Putamen (tissue), 1 donor: ENCODE measurements at regions not wholly inside any gene's neighbourhood (a gene's known extent, or its start where the extent isn't known, plus 50 kb on each side); places are given as distances from the start of the nearest gene placed in this dataset.
"Not testable (repeated sequence)": the region's sequence is repeated elsewhere in the genome, so short reads cannot be mapped to it uniquely, and the experiment has no call there.

Experiments used
- DNase-seq: peaks from one replicate; pipeline ENCODE4 v3.0.0-alpha.2; 2016; ENCODE audit warnings: low spot score

DNA sequence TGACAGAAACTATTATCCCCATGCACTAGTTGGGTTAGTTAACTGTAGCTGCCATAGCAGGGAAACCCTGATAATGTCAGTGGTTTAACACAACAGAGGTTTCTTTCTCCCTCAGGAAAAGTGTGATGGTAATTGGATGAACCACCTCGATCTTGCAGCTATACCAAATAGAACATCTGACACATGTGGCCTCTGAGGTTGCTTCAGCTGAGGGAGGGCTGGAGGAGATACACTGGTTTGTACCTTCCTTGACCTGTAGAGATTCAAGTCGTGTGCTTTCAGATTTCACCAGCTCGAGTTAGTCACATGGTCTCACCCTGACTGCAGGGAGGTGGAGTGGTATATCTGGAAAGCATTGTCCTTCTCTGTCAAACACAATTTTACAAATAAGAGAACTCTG lies 147.2 kb upstream of the SFRP2 start:
- no peak for DNase-seq

DNA sequence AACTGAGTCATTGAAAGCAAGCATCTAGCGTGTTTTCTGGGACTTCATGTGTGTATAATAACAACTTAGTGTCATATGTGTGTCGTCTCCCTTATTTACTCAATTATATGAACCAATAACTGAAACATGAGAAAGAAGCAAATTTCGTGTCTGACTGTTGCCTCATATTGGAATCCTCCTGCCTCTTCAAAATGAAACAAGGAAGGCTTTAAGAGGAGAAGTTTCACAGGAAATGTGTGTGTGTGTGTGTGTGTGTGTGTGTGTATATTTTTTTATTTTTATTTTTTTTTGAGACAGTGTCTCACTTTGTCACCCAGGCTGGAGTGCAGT lies 145.8 kb upstream of the SFRP2 start:
- no peak for DNase-seq

DNA sequence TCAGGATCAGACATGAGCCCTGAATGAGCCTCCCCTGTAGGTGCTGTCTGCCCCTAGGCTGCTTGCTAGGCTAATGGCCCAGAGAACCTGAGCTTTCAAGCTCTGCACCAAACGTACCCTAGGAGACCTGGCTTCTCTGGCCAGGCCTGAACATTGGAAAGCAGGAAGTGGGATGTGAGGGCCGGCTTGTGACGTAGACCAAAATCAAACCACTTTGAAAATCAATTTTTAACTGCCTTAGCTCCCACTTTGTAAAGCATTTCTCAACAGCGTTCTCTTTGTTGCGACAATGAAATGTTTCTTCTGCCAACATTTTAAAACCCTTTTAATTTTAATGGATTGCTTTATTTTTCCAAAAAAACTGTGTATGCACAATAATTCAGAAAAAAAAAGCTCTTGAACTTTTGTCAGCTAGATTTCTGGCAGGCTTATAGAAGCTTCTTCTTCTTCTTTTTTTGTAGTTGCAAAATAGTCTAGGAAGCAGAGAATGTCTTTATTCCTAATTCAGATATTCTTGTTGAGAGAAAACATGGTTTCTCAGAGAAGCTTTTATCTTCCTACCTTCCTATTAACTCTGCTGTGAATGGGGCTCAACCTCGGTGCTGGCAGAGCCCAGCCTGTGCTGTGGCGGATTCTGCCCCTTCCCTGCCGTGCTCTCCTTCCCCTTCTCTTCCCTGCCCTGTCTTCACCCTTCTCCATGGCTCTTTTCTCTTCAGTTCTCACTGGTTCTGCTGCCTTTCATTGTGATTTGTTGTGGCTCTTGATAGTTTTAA lies 145.2 kb upstream of the SFRP2 start:
- DNase-seq: no peak

DNA sequence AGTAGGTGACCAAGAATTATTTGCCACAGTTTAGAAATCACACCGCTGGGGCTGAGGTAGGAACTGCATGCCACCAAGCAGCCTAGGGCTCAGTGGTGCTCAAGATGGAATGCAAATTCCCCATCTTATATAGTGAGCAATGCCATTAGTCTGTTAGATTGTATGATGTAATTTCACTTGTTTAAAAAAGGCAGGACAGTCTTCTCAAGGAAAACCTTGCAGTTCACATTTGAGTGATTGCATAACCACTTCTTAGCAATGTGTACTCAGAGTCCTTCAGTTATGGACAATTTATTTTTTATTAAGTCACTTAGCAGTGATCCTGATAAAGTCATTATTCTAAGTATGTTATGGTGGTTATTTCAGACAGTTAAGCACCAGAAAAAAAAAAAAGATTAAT lies 142.9 kb upstream of the SFRP2 start:
- DNase-seq: no peak

DNA sequence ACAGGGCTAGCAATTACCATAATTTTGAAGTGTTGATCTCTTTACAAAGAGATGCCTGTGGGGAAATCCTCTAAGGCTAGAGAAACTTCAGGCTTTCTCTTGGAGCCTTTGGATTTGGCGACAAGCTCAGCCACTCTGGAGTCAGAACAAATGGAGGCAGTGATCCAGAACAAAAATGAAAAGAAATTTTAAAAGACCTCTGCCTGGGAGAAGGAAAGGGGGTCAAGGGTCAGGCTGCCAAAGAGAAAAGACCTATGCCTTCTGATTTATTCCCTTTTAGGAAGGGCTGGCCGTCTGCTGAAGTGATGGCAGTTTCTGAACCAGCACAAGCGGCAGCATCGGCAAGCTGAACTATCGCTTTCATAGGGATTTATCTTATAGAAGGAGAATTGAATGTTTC lies 140.8 kb upstream of the SFRP2 start:
- no peak for DNase-seq

DNA sequence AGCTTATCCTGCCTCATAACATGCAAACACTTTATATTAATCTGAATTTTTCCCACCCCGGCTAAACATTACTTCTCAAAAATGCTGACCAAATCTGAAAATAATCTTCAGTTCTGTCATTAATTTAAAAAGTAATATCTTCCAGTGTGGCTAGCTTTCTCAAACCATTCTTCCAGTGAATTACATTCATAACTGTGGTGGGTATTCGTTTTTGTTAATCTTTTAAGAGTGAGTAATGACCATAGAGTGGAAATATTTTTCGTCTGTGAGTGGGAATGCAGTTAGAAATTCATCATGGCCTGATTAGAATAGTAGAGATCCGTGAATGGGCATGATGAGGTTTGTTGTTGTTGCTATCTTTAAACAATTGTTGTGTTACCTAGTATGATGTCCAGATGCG lies 138.6 kb upstream of the SFRP2 start:
- DNase-seq: no peak

DNA sequence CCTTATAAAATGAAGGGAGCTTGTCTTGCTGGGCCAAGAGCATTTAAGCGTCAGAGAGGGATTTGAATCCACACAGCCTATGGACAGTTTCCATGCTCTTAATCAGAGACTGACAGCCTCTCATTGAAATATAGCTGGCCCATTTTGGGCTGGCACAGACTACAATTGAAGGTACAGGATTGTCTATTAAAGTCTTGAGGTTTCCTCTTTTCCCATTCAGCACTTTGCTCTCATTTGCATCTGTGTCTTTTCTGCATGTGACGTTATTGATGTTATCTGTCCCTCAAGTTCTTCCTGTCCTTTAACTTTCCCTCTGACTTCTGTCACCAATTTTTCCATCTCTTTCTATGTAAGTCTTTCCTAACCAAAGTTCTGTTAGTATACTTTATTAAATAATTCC lies 133.3 kb upstream of the SFRP2 start:
- DNase-seq: no peak

DNA sequence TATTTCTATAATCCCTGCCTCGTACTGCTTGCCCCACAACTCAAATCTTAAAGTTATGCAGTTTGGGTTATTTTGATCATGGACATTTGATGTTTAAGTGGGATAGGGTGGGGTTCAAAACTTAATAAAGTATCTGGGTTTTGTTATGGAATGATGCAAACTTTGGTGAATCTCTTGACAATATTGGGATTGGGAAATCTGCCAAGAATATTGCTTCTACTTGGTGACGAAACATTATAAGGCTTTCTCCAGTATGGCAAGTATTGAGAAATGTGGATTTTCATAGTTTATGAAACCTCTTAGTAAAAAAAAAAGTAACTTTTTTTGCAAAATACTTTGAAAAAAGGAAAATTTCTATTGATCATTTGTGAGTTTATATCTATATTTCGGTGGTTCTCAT lies 130.8 kb upstream of the SFRP2 start:
- no peak for DNase-seq

DNA sequence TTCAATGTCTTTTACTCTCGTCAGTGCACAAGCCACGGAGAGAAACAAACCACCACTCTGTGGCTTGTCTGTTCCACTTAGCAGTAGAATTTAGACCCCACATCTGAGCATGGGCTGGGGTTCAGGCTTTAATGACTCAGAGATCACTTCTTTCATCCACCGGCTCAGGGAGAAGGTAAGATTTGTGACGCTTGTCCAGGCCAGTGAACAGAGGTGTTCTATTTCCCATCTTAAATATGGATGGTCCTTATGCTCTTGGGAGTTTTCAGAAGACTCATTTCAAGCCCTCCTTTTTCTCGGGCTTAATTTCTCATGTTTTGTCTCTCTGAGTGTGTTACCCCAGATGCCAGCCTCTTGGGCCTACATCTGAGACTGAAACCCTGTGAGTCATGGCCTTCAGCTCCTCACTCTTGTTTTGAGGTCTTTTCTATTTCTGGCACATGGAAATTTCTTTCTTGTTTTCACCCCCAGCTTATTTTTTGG lies 127.4 kb upstream of the SFRP2 start:
- no peak for DNase-seq

DNA sequence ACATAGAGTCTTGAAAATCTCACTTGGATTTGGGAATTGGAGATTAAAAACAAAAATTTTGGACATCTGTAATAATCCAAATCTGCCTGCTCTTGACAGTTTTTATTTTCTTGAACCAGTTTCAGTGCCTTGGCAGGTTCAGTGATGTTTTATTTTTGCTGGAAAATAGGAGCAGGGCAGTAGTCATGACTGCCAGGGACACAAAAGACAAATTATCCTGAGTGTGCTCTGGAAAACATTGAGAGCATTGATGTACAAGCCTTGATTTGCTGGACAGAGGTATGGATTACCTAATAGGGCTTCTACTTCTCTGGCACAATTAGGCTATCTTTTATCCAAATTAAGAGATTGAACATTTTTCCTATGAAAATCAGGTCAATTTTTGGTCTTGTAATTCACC lies 123.4 kb upstream of the SFRP2 start:
- DNase-seq: no peak

DNA sequence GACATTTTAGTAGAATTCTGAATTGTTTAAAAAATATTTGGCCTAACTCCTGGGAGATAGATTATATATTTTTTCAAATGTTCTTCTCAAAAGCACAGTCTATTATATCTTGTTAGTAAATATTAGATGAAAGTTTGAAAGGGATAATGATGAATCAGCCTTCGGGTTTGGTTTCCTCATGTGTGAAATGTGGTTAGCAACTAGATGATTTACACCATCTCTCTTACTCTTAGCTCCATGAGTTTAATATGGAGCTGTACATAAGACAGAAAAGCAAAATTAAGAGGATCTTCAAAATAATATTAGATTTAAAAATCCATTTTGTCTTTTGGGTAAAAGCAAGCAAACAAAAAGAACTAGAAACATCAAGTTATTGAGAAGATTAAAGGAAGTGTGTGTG lies 120.8 kb upstream of the SFRP2 start:
- no peak for DNase-seq

DNA sequence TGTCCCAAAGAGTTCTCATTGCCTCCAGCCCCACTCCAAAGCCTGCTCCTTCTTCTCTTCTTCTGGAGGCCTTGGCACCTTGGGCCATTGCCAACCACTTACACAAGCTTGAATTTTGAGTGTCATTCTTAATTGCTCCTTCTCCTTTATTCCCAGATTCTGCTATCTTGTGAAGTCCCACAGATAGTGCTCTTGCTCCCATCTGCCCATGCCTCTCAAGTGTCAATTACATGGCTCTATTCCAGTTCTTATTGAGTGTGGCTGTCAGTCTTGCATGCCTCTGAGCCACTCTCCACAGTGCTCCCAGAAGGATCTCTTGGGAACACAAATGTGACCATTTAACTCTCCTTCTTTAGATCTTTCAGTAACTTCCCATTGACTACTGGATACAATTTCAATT lies 117.3 kb upstream of the SFRP2 start:
- no peak for DNase-seq

DNA sequence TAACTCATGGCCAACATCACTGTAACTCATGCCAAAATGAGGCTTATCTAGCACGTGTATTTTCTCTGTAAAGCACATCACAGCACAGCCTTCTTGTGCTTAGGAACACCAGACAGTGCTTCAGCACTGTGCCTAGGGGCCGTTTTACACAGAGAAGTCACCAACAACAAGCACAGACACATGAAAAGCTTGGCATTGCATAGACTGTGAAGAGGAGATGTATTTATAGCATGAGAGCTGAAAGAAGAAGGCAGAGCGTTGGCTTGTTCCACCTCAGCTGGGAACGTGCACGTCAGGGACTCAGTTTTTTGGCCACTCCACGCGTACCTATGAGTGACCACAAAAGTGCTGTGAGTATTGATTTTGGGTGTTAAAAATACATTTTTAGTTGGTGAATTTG lies 116.3 kb upstream of the SFRP2 start:
- no peak for DNase-seq

DNA sequence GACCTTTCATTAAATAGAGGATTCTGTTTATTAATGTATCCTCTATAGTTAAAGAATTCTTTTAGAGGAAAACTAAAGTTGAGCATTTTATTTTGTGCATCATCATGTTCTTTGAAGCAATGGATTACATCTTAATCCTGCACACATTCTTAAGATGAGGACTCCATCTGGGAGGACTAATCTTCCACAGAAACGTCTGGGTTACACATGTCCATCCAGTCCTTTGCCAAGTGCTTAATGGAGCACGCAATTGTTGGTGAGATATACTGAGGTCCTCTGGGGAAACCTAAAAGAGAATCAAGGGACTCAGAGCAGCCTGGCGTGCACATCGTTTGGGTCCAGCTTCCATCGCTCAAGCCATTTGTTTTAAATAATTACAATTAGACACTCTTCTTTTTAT lies 115.1 kb upstream of the SFRP2 start:
- no peak for DNase-seq

DNA sequence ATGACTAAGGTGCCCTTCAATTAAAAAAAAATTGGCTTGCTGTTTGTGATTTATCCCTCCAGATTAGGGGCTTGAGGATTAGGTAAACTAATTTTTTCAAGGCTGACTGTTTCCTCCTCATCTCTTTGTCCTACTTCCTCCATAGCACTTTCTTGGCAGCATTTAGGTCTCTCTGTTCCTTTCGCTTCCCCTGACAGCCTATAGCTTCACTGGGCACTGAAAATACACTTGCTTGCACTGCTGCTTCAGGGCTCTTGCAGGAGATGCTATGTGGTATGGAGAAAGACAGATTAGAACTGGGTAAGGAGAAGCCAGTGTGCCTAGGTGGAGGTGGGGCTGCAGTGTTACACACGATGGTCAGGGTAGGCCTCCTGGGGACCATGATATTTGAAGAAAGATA lies 112.3 kb upstream of the SFRP2 start:
- no peak for DNase-seq

DNA sequence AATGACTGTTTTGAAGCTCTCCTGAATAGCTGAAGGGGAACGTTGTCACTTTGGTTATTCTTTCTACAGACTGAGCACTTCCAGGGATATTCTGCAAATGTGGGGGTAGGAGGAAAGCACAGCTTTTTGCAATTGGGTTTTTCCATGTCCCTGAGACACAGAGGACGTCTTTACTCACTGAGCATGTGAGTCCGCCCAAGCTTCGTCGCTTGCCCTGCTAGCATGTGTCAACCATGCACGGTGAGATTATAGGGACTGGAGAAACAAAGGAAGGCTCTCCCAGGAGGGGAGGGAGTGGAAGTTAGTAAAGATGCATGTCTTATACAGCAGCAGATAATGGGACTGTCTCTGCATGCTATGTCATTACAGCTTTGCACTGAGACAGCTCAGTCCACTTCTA lies 111.5 kb upstream of the SFRP2 start:
- DNase-seq: no peak

DNA sequence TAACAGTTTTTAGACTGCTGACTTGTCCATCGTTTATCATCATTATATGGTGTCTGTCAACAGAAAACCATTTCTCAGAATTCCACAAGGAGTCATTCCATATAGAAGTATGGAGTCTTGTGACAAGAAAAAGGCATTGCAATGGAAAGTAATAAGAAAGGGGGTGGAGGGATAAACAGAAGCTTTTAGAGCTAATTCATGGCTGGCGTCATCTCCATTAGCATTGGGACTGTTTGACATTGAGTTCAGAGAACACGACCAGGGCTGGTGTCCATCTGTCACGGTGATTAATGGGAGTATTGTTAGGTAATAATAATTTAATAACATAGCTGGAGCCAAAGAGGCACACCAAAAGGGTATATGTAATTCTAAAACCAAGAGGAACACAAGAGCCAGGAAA lies 101.9 kb upstream of the SFRP2 start:
- no peak for DNase-seq

DNA sequence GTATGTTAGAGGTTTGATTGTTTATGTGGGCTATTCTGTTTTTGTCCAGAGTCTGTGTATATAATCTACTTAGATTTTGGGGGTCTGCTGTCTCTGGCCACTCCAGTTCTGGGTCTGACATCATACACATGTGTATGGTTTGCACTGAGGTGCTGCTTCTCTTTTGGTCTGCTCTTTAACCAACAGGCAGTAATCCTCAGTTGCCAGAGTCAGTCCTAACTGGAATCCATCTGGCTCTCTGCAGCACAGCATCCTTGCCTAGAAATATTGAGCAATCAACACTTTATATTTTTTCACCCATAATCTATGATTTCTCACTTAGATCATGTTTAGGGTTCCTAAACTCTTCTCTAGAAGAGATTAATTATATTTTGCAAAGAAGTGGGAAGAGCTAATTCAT lies 98.3 kb upstream of the SFRP2 start:
- no peak for DNase-seq

DNA sequence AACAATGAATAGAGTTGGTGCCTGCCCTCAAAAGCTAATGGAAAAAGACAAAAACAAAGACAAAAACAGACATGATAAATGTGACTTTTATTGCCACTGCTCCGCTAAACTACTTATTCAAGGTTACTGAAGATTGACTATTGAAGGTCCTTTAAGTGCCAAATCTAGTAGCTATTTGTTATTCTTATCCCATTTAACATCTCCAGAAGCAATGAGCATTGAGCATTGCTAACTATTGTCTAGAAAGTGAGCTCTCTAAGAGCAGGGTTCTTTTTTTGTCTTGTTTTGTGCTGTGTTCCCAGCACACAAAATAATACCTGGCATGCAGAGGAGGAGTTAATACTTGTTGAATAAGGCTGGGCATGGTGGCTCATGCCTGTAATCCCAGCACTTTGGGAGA lies 95.4 kb upstream of the SFRP2 start:
- DNase-seq: no peak

DNA sequence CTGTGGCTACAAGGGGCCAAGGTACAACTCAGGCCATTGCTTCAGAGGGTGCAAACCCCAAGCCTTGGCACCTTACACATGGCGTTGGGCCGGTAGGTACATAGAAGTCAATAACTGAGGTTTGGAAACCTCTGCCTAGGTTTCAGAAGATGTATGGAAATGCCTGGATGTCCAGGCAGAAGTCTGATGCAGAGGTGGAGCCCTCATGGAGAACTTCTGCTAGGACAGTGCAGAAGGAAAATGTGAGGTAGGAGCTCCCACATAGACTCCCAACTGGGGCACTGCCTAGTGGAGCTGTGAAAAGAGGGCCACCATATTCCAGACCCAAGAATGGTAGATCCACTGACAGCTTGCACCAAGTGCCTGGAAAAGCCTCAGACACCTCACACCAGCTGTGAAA lies 92.1 kb upstream of the SFRP2 start:
- DNase-seq: no peak

DNA sequence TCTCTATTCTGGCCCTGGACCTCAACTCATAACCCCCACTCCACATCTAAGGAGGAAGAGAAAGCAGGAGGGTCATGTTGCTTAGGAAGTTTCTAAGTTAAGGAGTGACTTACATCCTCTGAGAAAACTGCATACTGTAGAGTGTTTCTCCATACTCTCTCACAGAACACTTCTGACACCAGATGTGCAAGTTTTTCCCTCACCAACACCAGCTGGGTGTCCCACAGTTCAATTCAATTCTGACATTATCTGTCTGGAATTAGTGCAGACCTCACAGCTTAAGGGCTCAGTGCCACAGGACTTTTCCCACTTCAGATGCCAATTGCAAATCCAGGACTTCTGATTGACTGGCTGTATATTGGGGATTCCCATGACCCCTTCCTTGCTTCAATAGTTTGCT lies 89.0 kb upstream of the SFRP2 start:
- DNase-seq: no peak

DNA sequence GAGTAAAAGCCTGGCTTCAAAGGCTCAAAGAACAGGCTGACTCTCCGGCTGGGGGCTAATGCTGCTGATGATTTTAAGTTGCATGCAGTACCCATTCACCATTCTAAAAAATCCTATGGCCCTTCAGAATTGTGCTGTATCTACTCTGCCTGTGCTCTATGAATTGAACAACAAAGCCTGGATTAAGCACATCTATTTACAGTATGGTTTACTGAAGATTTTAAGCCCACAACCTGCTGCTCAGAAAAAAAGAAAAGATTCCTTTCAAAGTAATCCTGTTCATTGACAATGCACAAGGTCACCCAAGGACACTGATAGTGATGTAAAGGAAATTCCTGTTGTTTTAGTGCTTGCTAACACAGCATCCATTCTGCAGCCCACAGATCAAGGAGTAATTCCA lies 84.9 kb upstream of the SFRP2 start:
- no peak for DNase-seq

DNA sequence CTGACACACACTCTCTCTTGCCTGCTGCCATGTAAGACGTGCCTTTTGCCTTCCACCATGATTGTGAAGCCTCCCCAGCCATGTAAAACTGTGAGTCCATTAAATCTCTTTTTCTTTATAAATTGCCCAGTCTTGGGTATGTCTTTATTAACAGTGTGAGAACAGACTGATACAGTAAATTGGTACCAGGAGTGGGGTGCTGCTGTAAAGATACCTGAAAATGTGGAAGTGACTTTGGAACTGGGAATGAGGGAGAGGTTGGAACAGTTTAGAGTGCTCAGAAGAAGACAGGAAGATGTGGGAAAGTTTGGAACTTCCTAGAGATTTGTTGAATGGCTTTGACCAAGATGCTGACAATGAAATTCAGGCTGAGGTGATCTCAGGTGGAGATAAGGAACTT lies 77.9 kb upstream of the SFRP2 start:
- not testable (repeated sequence) for DNase-seq

DNA sequence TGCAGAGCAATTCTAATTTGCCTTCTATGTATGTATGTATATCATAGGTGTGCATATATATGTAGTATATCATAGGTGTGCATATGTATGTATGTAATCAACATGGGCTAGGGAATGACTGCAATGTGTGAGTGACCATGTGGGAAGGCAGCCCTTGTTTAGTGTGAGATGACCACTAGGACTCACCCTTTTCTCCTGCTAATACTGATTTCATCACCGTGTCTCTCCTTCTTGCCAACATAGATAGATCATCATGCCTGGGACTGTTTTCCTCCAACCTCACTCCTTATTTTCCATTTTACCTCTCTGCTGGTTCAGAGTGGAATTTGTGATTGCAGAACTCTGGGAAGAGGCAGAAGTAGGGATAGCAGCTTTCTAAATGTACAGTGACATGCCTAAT lies 63.6 kb upstream of the SFRP2 start:
- no peak for DNase-seq
